Neural progenitor cell (in vitro differentiated cells): ENCODE measurements at regions not wholly inside any gene's neighbourhood (a gene's known extent, or its start where the extent isn't known, plus 50 kb on each side); places are given as distances from the start of the nearest gene placed in this dataset.

Experiments
- DNase-seq: peaks from one replicate; pipeline ENCODE4 v3.0.0-alpha.2; 2016; ENCODE audit warnings: low spot score
- H2AFZ ChIP-seq: fragments of 200-600 bp; sonication (generic); replicated peaks from 2 replicates; pipeline ENCODE4 v1.6.1; 2016; ENCODE audit warnings: antibody characterized with exemption
- H3F3A ChIP-seq: fragments of 200-600 bp; sonication (generic); 2 replicates; pipeline ENCODE4 v1.6.1; 2016; ENCODE audit warnings: antibody characterized with exemption, low read depth
- H3K27ac ChIP-seq: fragments of 200-600 bp; sonication (generic); 2 replicates; pipeline ENCODE4 v1.5.1; 2016; ENCODE audit warnings: mild to moderate bottlenecking
- H3K27me3 ChIP-seq: fragments of 200-600 bp; sonication (generic); 2 replicates; pipeline ENCODE4 v1.6.1; 2016; ENCODE audit warnings: mild to moderate bottlenecking, moderate library complexity
- H3K36me3 ChIP-seq: fragments of 200-600 bp; sonication (generic); 2 replicates; pipeline ENCODE4 v1.5.1; 2016
- H3K4me1 ChIP-seq: fragments of 200-600 bp; sonication (generic); 2 replicates; pipeline ENCODE4 v1.6.1; 2016; ENCODE audit warnings: mixed run types
- H3K4me2 ChIP-seq: fragments of 200-600 bp; sonication (generic); 2 replicates; pipeline ENCODE4 v1.6.1; 2016
- H3K4me3 ChIP-seq: fragments of 200-600 bp; sonication (generic); 2 replicates; pipeline ENCODE4 v1.5.1; 2016
- H3K79me2 ChIP-seq: fragments of 200-600 bp; sonication (generic); 2 replicates; pipeline ENCODE4 v1.6.1; 2016; ENCODE audit warnings: low read depth
- H3K9ac ChIP-seq: fragments of 200-600 bp; sonication (generic); 2 replicates; pipeline ENCODE4 v1.6.1; 2016
- H3K9me3 ChIP-seq: fragments of 200-600 bp; sonication (generic); 2 replicates; pipeline ENCODE4 v1.5.1; 2016; ENCODE audit warnings: low read depth
- H4K20me1 ChIP-seq: fragments of 200-600 bp; sonication (generic); 2 replicates; pipeline ENCODE4 v1.6.1; 2016; ENCODE audit warnings: low read depth
- H3K27ac Mint-ChIP-seq: 3 replicates; pipeline ENCODE4 v1.8.0; 2021; ENCODE audit warnings: mixed read lengths
- H3K27me3 Mint-ChIP-seq: 2 replicates; pipeline ENCODE4 v1.8.0; 2022; ENCODE audit warnings: low read depth, mild to moderate bottlenecking, inconsistent platforms, moderate library complexity, mixed read lengths; ENCODE audit not compliant: insufficient read depth
- H3K36me3 Mint-ChIP-seq: 3 replicates; pipeline ENCODE4 v1.8.0; 2021; ENCODE audit warnings: mixed read lengths
- H3K4me1 Mint-ChIP-seq: 3 replicates; pipeline ENCODE4 v1.8.0; 2021; ENCODE audit warnings: mixed read lengths
- H3K4me3 Mint-ChIP-seq: 3 replicates; pipeline ENCODE4 v1.8.0; 2021; ENCODE audit warnings: mild to moderate bottlenecking, moderate library complexity, mixed read lengths
- H3K9me3 Mint-ChIP-seq: 3 replicates; pipeline ENCODE4 v1.8.0; 2020; ENCODE audit warnings: mixed read lengths
- EZH2 ChIP-seq: fragments of 200-600 bp; sonication (generic); IDR thresholded peaks from 2 replicates; pipeline ENCODE4 v1.6.1; 2017; ENCODE audit warnings: antibody characterized with exemption, mild to moderate bottlenecking, moderate library complexity
- EZH2phosphoT487 ChIP-seq: fragments of 200-600 bp; sonication (generic); IDR thresholded peaks from 2 replicates; pipeline ENCODE4 v1.6.1; 2017; ENCODE audit warnings: antibody characterized with exemption
- TF ChIP-seq, protein P1 (sequence below): fragments of 200-600 bp; sonication (generic); IDR thresholded peaks from 2 replicates; pipeline ENCODE4 v1.5.1; 2017; ENCODE audit warnings: antibody characterized with exemption, mild to moderate bottlenecking

DNA sequence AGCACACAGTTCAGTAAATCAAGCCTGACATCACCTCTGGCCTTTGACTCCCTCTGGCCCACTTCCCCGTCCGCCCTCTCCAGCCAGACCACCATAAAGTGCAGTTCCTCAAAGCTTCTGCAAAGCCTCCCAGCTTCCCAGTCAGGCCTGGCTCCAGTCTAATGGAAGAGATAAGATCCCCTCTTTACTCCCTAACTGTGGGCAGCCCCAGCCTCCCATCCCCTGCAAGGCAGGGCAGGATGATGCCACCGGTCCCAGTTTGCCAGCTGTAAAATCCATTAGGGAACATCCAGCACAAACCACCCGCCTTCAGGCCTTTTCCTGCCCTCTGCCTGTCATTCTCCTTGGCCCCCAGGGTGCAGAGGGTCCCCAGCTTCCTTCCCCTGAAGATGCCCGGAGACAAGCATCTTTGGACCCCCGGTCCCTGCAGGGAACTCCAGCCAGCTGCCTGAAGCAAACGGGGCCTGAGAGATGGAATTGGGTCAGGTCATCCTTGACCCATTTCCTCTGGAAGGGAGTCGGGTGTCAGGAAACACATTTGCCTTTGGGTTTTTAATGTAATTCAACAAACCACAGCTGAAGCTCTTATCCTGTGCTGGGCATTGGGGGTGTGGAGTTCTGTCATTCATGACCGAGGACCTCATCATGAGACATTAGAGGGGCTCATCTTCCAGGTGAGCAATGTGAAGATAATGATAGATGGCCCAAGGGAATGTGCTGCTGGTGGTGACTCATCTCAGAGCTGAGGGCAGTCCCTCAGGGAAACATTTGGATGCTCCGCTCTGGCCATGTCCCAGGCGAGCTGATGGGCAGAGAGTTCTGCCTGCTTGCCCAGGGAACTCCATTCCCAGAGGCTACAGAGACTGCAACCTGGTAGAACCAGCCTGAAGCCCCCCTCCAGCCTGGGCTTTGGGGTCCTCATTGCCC is 93.8 kb upstream of the CLMN start:
- Mint-ChIP-seq H3K4me1 (peaks cover 15% of the 10 kb centered on the region), H3K27me3 (peaks cover 9% of the 10 kb centered on the region), H3K9me3 (no peaks in the 10 kb centered on the region), H3K27ac (no peak overlapping the region), H3K36me3 (no peaks in the 10 kb centered on the region), H3K4me3 (no peak overlapping the region)
- Histone ChIP-seq H3K36me3 (no peaks in the 10 kb centered on the region), H4K20me1 (no peaks in the 10 kb centered on the region), H3K27ac (no peak overlapping the region), H3K4me3 (no peak overlapping the region), H3K79me2 (no peaks in the 10 kb centered on the region), H3K27me3 (no peaks in the 10 kb centered on the region), H3K9me3 (no peaks in the 10 kb centered on the region), H2AFZ (no peak overlapping the region), H3K9ac (no peak overlapping the region), H3K4me1 (peaks cover 15% of the 10 kb centered on the region), H3F3A (peaks cover 15% of the 10 kb centered on the region), H3K4me2 (no peak overlapping the region)
- TF ChIP-seq, protein P1, sequence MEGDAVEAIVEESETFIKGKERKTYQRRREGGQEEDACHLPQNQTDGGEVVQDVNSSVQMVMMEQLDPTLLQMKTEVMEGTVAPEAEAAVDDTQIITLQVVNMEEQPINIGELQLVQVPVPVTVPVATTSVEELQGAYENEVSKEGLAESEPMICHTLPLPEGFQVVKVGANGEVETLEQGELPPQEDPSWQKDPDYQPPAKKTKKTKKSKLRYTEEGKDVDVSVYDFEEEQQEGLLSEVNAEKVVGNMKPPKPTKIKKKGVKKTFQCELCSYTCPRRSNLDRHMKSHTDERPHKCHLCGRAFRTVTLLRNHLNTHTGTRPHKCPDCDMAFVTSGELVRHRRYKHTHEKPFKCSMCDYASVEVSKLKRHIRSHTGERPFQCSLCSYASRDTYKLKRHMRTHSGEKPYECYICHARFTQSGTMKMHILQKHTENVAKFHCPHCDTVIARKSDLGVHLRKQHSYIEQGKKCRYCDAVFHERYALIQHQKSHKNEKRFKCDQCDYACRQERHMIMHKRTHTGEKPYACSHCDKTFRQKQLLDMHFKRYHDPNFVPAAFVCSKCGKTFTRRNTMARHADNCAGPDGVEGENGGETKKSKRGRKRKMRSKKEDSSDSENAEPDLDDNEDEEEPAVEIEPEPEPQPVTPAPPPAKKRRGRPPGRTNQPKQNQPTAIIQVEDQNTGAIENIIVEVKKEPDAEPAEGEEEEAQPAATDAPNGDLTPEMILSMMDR: no peak
- TF ChIP-seq EZH2 (no peak), EZH2phosphoT487 (no peak)
- DNase-seq: no peak

DNA sequence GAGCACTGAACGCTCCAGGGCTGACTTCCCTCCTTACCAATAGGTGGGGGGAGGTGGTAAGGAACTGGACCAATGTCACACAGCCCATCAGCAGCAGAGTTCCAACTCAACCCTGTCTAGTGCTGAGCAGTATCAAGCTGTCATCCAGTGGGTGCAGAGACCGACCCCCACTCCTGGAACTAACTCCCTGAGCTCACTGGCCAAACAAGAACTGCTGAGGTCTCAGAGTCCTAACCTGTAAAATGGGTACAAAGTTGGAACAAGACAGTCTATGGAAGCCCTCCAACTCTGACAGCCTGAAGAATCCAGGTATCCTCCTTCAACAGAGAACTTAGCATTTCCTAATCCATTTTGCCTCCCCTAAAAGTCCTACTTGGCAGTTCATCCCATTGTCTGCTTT is 91.1 kb upstream of the CLMN start:
- Mint-ChIP-seq H3K36me3 (no peaks in the 10 kb centered on the region), H3K27ac (no peak overlapping the region), H3K27me3 (peaks cover 9% of the 10 kb centered on the region), H3K4me3 (no peak overlapping the region), H3K4me1 (peaks cover 17% of the 10 kb centered on the region), H3K9me3 (no peaks in the 10 kb centered on the region)
- Histone ChIP-seq H3K4me3 (no peak overlapping the region), H4K20me1 (no peaks in the 10 kb centered on the region), H3K4me1 (peaks cover 15% of the 10 kb centered on the region), H3K4me2 (no peak overlapping the region), H3K9ac (no peak overlapping the region), H2AFZ (no peak overlapping the region), H3K9me3 (no peaks in the 10 kb centered on the region), H3K79me2 (no peaks in the 10 kb centered on the region), H3K27ac (no peak overlapping the region), H3F3A (peaks cover 15% of the 10 kb centered on the region), H3K27me3 (no peaks in the 10 kb centered on the region), H3K36me3 (no peaks in the 10 kb centered on the region)
- TF ChIP-seq EZH2phosphoT487 (no peak), EZH2 (no peak)
- TF ChIP-seq, protein P1: no peak
- no peak for DNase-seq

DNA sequence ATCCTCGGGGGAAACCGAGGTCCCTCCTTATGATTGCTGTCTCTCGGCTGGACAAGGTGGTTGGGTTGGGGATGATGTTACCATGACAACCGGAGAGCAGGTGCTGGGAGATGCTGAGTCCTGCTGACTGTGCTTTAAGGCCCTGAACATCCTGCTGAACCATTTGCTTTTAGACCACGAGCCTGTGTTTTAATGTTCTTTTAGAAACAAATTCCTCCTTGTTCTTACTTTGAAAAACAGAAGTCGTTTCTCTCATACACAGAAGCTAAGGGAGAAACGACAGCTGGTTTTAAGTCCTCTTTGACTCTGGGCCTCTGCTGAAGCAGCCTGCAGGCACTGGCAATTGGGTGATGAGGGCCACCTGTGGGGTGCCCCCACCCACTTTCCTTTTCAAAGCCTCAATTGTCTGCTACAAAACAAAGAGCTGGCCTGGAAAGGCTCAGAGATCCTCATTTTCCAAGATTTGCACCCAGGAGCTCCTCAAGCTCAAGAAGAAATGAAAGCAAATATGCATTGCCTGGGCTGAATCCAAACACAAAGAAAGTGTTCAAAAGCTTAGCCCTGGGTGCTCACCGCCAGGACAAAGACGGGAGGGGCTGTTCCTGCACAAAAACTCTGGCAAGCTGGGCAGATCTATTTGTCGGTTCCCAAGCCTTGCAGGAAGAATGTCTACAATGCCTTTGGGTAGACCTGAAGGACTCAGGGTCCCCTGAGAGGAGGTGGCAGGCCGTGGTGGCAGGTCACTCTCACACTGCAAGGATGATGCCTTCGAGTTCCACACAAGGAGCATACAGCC is 90.0 kb upstream of the CLMN start:
- Mint-ChIP-seq H3K4me1 (peaks cover 17% of the 10 kb centered on the region), H3K27ac (peak overlapping the region; percentile 82), H3K4me3 (no peak overlapping the region), H3K36me3 (no peaks in the 10 kb centered on the region), H3K27me3 (peaks cover 9% of the 10 kb centered on the region), H3K9me3 (no peaks in the 10 kb centered on the region)
- H3K27me3 ChIP-seq: no peaks in the 10 kb centered on the region
- TF ChIP-seq EZH2phosphoT487 (no peak), EZH2 (no peak)
- TF ChIP-seq, protein P1: no peak
- no peaks in the 10 kb centered on the region for H3K79me2 ChIP-seq
- H3K9me3 ChIP-seq: no peaks in the 10 kb centered on the region
- peak; percentile 47 for DNase-seq
- no peaks in the 10 kb centered on the region for H4K20me1 ChIP-seq
- H3F3A ChIP-seq: peaks cover 15% of the 10 kb centered on the region
- peaks cover 15% of the 10 kb centered on the region for H3K4me1 ChIP-seq
- H3K4me2 ChIP-seq: peak overlapping the region; percentile 55
- H2AFZ ChIP-seq: peak overlapping the region; percentile 42
- no peak overlapping the region for H3K9ac ChIP-seq
- H3K36me3 ChIP-seq: no peaks in the 10 kb centered on the region
- H3K4me3 ChIP-seq: no peak overlapping the region
- peak overlapping the region; percentile 76 for H3K27ac ChIP-seq
